GM21825 (cell line): ENCODE measurements at regions not wholly inside any gene's neighbourhood (a gene's known extent, or its start where the extent isn't known, plus 50 kb on each side); places are given as distances from the start of the nearest gene placed in this dataset.
"Not testable (repeated sequence)": the region's sequence is repeated elsewhere in the genome, so short reads cannot be mapped to it uniquely, and the experiment has no call there.

Experiments used
- ATAC-seq: cut with Tn5 transposase; IDR thresholded peaks from one replicate; pipeline ENCODE4 v1.9.1; 2021; ENCODE audit warnings: mild to moderate bottlenecking, moderate library complexity; ENCODE audit not compliant: unreplicated experiment

GRCh38 chr11:130526846-130527245 lies 78.4 kb downstream of the ADAMTS15 start:
- ATAC-seq, result no peak

- no peak for ATAC-seq
These were observed 79.3 kb downstream of the ADAMTS15 start for GRCh38 chr11:130527636-130528297.

GRCh38 chr11:130528298-130529261 lies 80.1 kb downstream of the ADAMTS15 start:
- no peak for ATAC-seq

GRCh38 chr11:130529366-130529765 lies 80.9 kb downstream of the ADAMTS15 start:
- ATAC-seq, result no peak

GRCh38 chr11:130531061-130531460 lies 82.6 kb downstream of the ADAMTS15 start:
- no peak for ATAC-seq

- no peak for ATAC-seq
These were observed 84.8 kb downstream of the ADAMTS15 start for GRCh38 chr11:130533113-130533798.

GRCh38 chr11:130533871-130534270 lies 85.4 kb downstream of the ADAMTS15 start:
- ATAC-seq, result no peak

- no peak for ATAC-seq
These were observed 86.1 kb downstream of the ADAMTS15 start for GRCh38 chr11:130534551-130534950.

GRCh38 chr11:130535520-130535919 lies 87.1 kb downstream of the ADAMTS15 start:
- no peak for ATAC-seq

- ATAC-seq, result no peak
These were observed 87.9 kb downstream of the ADAMTS15 start for GRCh38 chr11:130536106-130537040.

- not testable (repeated sequence) for ATAC-seq
These were observed 91.2 kb downstream of the ADAMTS15 start for GRCh38 chr11:130539680-130540079.

- no peak for ATAC-seq
These were observed 95.8 kb downstream of the ADAMTS15 start for GRCh38 chr11:130544266-130544665.

- ATAC-seq, result no peak
These were observed 97.1 kb downstream of the ADAMTS15 start for GRCh38 chr11:130545449-130546072.

- no peak for ATAC-seq
These were observed 98.0 kb downstream of the ADAMTS15 start for GRCh38 chr11:130546438-130546837.

GRCh38 chr11:130546901-130547694 lies 98.7 kb downstream of the ADAMTS15 start:
- ATAC-seq, result no peak

GRCh38 chr11:130547761-130548490 lies 99.5 kb downstream of the ADAMTS15 start:
- ATAC-seq, result no peak

- no peak for ATAC-seq
These were observed 100.0 kb downstream of the ADAMTS15 start for GRCh38 chr11:130548491-130548833.

GRCh38 chr11:130549393-130549999 lies 101.1 kb downstream of the ADAMTS15 start:
- no peak for ATAC-seq
